AG10803 (cell line): ENCODE measurements at regions not wholly inside any gene's neighbourhood (a gene's known extent, or its start where the extent isn't known, plus 50 kb on each side); places are given as distances from the start of the nearest gene placed in this dataset.

ENCODE experiments used
- DNase-seq: peaks from one replicate; pipeline ENCODE4 v3.0.0; 2010; ENCODE audit warnings: low read depth
- H3K4me3 ChIP-seq: 2 replicates; pipeline ENCODE4 v1.5.1; 2011; ENCODE audit warnings: mild to moderate bottlenecking, low read length, control low read depth
- TF ChIP-seq, protein P1 (sequence below): conservative IDR thresholded peaks from 2 replicates; pipeline ENCODE4 v1.5.1; 2011; ENCODE audit warnings: mild to moderate bottlenecking, low read length, control low read depth, inconsistent platforms

DNA sequence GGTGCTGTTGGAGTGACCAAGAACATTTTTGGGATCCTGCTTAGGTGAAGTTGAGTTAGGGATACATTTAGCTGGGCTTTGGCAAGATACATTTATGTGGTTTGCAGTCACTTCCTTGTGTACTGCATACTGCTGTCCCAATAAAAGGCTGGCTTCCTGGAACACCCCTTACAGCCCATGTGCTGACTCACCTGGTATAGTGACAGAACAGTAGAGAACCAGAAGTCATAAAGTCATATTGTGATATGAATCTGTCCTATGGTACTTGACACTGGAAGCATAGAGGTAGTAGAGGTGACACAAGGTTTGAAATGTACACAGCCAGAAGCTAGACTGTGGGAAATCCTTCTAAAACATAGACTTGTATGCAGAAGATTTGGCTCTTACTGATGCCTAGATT lies 55.3 kb upstream of the SLC25A43 start:
- DNase-seq, result no peak
- TF ChIP-seq, protein P1, sequence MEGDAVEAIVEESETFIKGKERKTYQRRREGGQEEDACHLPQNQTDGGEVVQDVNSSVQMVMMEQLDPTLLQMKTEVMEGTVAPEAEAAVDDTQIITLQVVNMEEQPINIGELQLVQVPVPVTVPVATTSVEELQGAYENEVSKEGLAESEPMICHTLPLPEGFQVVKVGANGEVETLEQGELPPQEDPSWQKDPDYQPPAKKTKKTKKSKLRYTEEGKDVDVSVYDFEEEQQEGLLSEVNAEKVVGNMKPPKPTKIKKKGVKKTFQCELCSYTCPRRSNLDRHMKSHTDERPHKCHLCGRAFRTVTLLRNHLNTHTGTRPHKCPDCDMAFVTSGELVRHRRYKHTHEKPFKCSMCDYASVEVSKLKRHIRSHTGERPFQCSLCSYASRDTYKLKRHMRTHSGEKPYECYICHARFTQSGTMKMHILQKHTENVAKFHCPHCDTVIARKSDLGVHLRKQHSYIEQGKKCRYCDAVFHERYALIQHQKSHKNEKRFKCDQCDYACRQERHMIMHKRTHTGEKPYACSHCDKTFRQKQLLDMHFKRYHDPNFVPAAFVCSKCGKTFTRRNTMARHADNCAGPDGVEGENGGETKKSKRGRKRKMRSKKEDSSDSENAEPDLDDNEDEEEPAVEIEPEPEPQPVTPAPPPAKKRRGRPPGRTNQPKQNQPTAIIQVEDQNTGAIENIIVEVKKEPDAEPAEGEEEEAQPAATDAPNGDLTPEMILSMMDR, result no peak
- H3K4me3 ChIP-seq, result no peak overlapping the region
